Large intestine (tissue), 3 donors: ENCODE measurements at regions not wholly inside any gene's neighbourhood (a gene's known extent, or its start where the extent isn't known, plus 50 kb on each side); places are given as distances from the start of the nearest gene placed in this dataset.

Experiments used
- DNase-seq, 2 donors: peaks; one replicate each; pipeline versions ENCODE4 v3.0.0 to v3.0.0-alpha.2; 2013
- H3K27ac ChIP-seq: one replicate; pipeline ENCODE4 v1.5.1; 2013; ENCODE audit warnings: low read length
- H3K27me3 ChIP-seq: 2 replicates; pipeline ENCODE4 v1.6.1; 2013; ENCODE audit warnings: low read length; ENCODE audit not compliant: control insufficient read depth, insufficient read depth
- H3K36me3 ChIP-seq: 2 replicates; pipeline ENCODE4 v1.6.1; 2013; ENCODE audit warnings: low read length; ENCODE audit not compliant: control insufficient read depth, insufficient read depth
- H3K4me1 ChIP-seq: one replicate; pipeline ENCODE4 v1.6.1; 2013; ENCODE audit warnings: low read length; ENCODE audit not compliant: control insufficient read depth, insufficient read depth
- H3K4me3 ChIP-seq: one replicate; pipeline ENCODE4 v1.5.1; 2013; ENCODE audit warnings: low read length
- H3K9me3 ChIP-seq: one replicate; pipeline ENCODE4 v1.6.1; 2013; ENCODE audit warnings: mild to moderate bottlenecking, low read depth, low read length, moderate library complexity; ENCODE audit not compliant: control insufficient read depth
- WGBS: methylation state at CpG from one replicate; pipeline ENCODE4 v1.1.5; 2013; ENCODE audit warnings: low lambda C conversion rate; ENCODE audit not compliant: insufficient coverage; 5-methylcytosine and 5-hydroxymethylcytosine counted together

GRCh38 chr9:105154723-105155191, 89.7 kb upstream of the SLC44A1 start:
- Histone ChIP-seq H3K4me3 (no peak overlapping the region), H3K36me3 (no peaks in the 10 kb centered on the region), H3K27ac (no peak overlapping the region), H3K27me3 (no peaks in the 10 kb centered on the region), H3K4me1 (no peaks in the 10 kb centered on the region), H3K9me3 (no peaks in the 10 kb centered on the region)
- peak in 1 of 2 donors; percentile 22 for DNase-seq
- WGBS: no CpG with 5 or more reads among the region's 2 CpGs

DNA sequence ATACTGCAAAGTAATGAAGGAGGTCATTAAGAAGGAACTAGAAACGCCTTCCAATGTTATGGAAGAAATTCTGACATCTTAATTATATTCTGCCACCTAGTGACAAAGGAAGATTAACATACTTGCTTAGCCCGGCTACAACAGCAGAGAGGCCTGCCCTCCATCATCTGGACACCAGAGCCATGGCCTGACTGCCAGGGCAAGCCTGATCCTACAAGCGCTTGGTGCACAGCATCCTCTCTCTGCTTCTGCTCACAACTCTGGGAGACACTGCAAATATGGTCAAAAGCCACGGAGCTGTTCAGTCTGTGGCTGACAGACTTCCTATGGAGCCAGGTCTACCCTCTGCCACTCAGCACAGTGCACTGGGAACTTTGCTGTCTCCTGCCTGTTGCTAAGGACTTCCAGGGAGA, 87.3 kb upstream of the SLC44A1 start:
- H3K4me3 ChIP-seq: no peak overlapping the region
- no peaks in the 10 kb centered on the region for H3K27me3 ChIP-seq
- peak; percentile 47 to 68 for DNase-seq
- WGBS: 0% methylated on average over 1 of the region's 4 CpGs
- H3K27ac ChIP-seq: no peak overlapping the region
- no peaks in the 10 kb centered on the region for H3K4me1 ChIP-seq
- H3K9me3 ChIP-seq: no peaks in the 10 kb centered on the region
- no peaks in the 10 kb centered on the region for H3K36me3 ChIP-seq

- Histone ChIP-seq H3K9me3 (no peaks in the 10 kb centered on the region), H3K4me3 (no peak overlapping the region), H3K4me1 (no peaks in the 10 kb centered on the region), H3K36me3 (no peaks in the 10 kb centered on the region), H3K27me3 (no peaks in the 10 kb centered on the region), H3K27ac (no peak overlapping the region)
- WGBS: 100% methylated on average over 2 of the region's 12 CpGs
- no peak for DNase-seq
Measured at GRCh38 chr9:105158020-105158419, 86.4 kb upstream of the SLC44A1 start.

GRCh38 chr9:105158898-105159297, 85.6 kb upstream of the SLC44A1 start:
- H3K36me3 ChIP-seq: no peaks in the 10 kb centered on the region
- H3K4me3 ChIP-seq: no peak overlapping the region
- no peaks in the 10 kb centered on the region for H3K4me1 ChIP-seq
- no peaks in the 10 kb centered on the region for H3K27me3 ChIP-seq
- H3K9me3 ChIP-seq: no peaks in the 10 kb centered on the region
- H3K27ac ChIP-seq: no peak overlapping the region
- 60% methylated on average over 1 of the region's 5 CpGs for WGBS
- DNase-seq: no peak

GRCh38 chr9:105168870-105169319, 75.6 kb upstream of the SLC44A1 start:
- DNase-seq: no peak
- Histone ChIP-seq H3K36me3 (no peaks in the 10 kb centered on the region), H3K9me3 (no peaks in the 10 kb centered on the region), H3K4me3 (no peak overlapping the region), H3K4me1 (no peaks in the 10 kb centered on the region), H3K27me3 (no peaks in the 10 kb centered on the region), H3K27ac (no peak overlapping the region)
- 100% methylated on average over 1 of the region's 3 CpGs for WGBS

DNA sequence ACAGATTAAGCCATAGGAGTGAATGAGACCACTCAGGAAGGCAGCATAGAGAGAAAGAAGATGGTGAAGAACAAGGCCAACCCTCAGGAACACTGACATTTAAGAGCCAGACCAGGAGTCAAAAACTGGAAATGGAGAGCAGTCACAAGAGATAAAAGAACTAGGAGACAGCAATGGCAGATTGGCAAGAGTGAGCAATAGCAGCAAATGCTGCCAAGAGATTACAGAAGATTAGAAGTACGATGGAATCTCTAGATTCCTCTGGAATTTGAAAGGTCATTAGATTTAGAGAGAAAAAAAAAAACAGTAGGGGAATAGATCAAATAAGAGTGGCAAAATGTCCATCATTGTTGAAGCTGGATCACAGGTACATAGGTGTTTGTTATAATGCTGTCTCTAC, 73.4 kb upstream of the SLC44A1 start:
- no peak overlapping the region for H3K4me3 ChIP-seq
- no peaks in the 10 kb centered on the region for H3K4me1 ChIP-seq
- no CpG with 5 or more reads among the region's 1 CpG for WGBS
- DNase-seq: no peak
- no peak overlapping the region for H3K27ac ChIP-seq
- no peaks in the 10 kb centered on the region for H3K36me3 ChIP-seq
- no peaks in the 10 kb centered on the region for H3K9me3 ChIP-seq
- no peaks in the 10 kb centered on the region for H3K27me3 ChIP-seq

DNA sequence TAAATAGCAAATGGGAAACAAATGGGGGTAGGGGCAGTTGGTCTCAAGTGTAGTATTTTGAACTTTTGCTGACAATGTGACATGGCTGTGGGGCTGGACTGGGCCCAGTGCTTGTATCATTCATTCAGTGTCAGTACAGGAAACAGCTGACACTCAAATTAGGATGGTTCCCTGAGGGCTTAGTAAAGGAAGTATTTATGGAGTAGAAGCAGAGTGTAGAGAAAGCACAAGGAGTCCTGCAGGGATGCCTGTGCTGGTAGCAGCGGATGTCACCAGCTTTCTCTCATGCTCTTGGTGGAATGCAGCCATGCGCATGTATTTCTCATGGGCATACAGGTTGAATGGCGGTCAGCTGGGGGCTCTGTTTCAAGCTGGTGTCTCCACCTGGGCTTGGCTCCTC, 72.9 kb upstream of the SLC44A1 start:
- WGBS: no CpG with 5 or more reads among the region's 3 CpGs
- Histone ChIP-seq H3K4me3 (no peak overlapping the region), H3K36me3 (no peaks in the 10 kb centered on the region)

DNA sequence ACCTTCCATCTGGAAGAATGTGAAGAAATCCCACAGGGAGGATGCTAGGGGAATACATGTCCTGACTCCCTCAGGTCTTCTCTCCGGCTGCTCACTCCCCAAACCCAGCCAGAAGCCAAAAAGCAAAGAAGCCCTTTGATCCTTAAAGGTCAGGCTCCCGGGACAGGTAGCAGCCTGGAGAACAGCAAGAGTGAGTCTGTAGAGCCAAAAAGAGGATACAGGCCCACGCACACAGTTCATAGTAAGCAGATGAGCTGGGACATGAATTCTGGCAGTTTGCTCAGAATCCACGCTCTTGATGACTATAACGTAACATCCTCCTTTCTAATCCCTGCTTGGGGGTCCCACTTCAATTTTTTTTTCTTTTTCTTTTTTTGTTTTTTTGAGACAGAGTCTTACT, 72.0 kb upstream of the SLC44A1 start:
- H3K4me1 ChIP-seq: no peaks in the 10 kb centered on the region
- no peaks in the 10 kb centered on the region for H3K36me3 ChIP-seq
- no peak overlapping the region for H3K27ac ChIP-seq
- H3K4me3 ChIP-seq: no peak overlapping the region
- DNase-seq: no peak
- H3K27me3 ChIP-seq: no peaks in the 10 kb centered on the region
- WGBS: 91% methylated on average over 2 of the region's 5 CpGs
- no peaks in the 10 kb centered on the region for H3K9me3 ChIP-seq

More for the DNA sequence above, 72.9 kb upstream of the SLC44A1 start:
- Histone ChIP-seq H3K9me3 (no peaks in the 10 kb centered on the region), H3K27me3 (no peaks in the 10 kb centered on the region), H3K4me1 (no peaks in the 10 kb centered on the region), H3K27ac (no peak overlapping the region)
- no peak for DNase-seq

DNA sequence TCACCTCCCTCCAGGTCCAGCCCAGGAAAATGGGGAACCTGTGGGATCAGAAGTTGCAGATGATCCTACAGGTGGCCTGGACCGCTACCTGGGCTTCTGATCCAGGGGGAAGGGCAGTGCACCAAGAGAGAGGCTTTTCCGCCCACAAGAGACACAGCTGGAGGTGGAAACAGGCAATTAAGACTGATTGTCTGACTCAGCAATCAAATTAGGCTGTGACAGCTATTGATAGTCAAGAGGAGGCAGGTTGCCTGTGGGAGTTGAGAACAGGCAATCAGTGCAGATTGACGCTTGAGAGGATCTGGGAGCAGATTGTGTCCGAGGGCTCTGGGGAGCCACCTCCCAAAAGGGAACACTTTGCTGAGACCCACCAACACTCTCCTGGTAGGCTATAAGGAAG, 71.1 kb upstream of the SLC44A1 start:
- H3K4me3 ChIP-seq: no peak overlapping the region
- H3K9me3 ChIP-seq: no peaks in the 10 kb centered on the region
- no peaks in the 10 kb centered on the region for H3K27me3 ChIP-seq
- DNase-seq: no peak
- H3K27ac ChIP-seq: no peak overlapping the region
- WGBS: no CpG with 5 or more reads among the region's 4 CpGs
- no peaks in the 10 kb centered on the region for H3K4me1 ChIP-seq
- no peaks in the 10 kb centered on the region for H3K36me3 ChIP-seq

- no peaks in the 10 kb centered on the region for H3K4me1 ChIP-seq
- WGBS: 80% methylated on average over 1 of the region's 4 CpGs
Measured at GRCh38 chr9:105173826-105174225, 70.6 kb upstream of the SLC44A1 start.

GRCh38 chr9:105176194-105176593, 68.3 kb upstream of the SLC44A1 start:
- Histone ChIP-seq H3K4me1 (no peaks in the 10 kb centered on the region), H3K4me3 (no peak overlapping the region), H3K9me3 (no peaks in the 10 kb centered on the region), H3K27ac (no peak overlapping the region), H3K27me3 (no peaks in the 10 kb centered on the region), H3K36me3 (no peaks in the 10 kb centered on the region)
- 100% methylated on average over 2 of the region's 3 CpGs for WGBS
- DNase-seq: no peak

More at GRCh38 chr9:105173826-105174225, 70.6 kb upstream of the SLC44A1 start:
- no peak for DNase-seq
- H3K9me3 ChIP-seq: no peaks in the 10 kb centered on the region
- no peak overlapping the region for H3K27ac ChIP-seq
- H3K36me3 ChIP-seq: no peaks in the 10 kb centered on the region
- H3K4me3 ChIP-seq: no peak overlapping the region
- no peaks in the 10 kb centered on the region for H3K27me3 ChIP-seq
